H1 (cell line): ENCODE measurements at regions not wholly inside any gene's neighbourhood (a gene's known extent, or its start where the extent isn't known, plus 50 kb on each side); places are given as distances from the start of the nearest gene placed in this dataset.
"Not testable (repeated sequence)": the region's sequence is repeated elsewhere in the genome, so short reads cannot be mapped to it uniquely, and the experiment has no call there.

Experiments used
- CTCF ChIA-PET: fragments of 300-600 bp; sonication (Branson Sonifier 250); formaldehyde crosslinking; loops from one replicate; lab custom pipeline; 2021; ENCODE audit not compliant: partially characterized antibody; lab: Charles Lee
- POLR2A ChIA-PET: fragments of 300-600 bp; sonication (Branson Sonifier 250); formaldehyde crosslinking; loops from one replicate; lab custom pipeline; 2021; ENCODE audit warnings: inconsistent platforms; ENCODE audit not compliant: partially characterized antibody; lab: Charles Lee
- DNase-seq, 2 experiments: peaks; one replicate each; pipeline versions ENCODE4 v3.0.0 to v3.0.0-alpha.2; 2010 to 2022; ENCODE audit warnings: low spot score in 2 of 2, low read depth in 1 of 2, mixed read lengths in 1 of 2
- FAIRE-seq: peaks from 2 replicates; lab custom pipeline; 2011; peaks lifted over from hg19 to GRCh38; lab: Jason Lieb, UNC
- H2AFZ ChIP-seq: 2 replicates; pipeline ENCODE4 v1.8.1; 2012; ENCODE audit warnings: low read length, inconsistent platforms
- H2AK5ac ChIP-seq: 2 replicates; pipeline ENCODE4 v1.6.1; 2013; ENCODE audit warnings: low read depth, low read length
- H2BK120ac ChIP-seq: replicated peaks from 2 replicates; pipeline ENCODE3; 2013; ENCODE audit warnings: low read depth, low read length, inconsistent platforms
- H2BK12ac ChIP-seq: 2 replicates; pipeline ENCODE4 v1.6.1; 2013; ENCODE audit warnings: low read depth, low read length
- H2BK15ac ChIP-seq: 2 replicates; pipeline ENCODE4 v1.6.1; 2013; ENCODE audit warnings: low read length
- H2BK20ac ChIP-seq: 2 replicates; pipeline ENCODE4 v1.6.1; 2013; ENCODE audit warnings: low read length
- H2BK5ac ChIP-seq: 2 replicates; pipeline ENCODE4 v1.6.1; 2013; ENCODE audit warnings: low read depth, low read length
- H3K14ac ChIP-seq: 2 replicates; pipeline ENCODE4 v1.6.1; 2013; ENCODE audit warnings: inconsistent platforms; ENCODE audit not compliant: insufficient read length
- H3K18ac ChIP-seq: 2 replicates; pipeline ENCODE4 v1.6.1; 2013; ENCODE audit warnings: low read length; ENCODE audit errors: extremely low read depth
- H3K23ac ChIP-seq: 2 replicates; pipeline ENCODE4 v1.6.1; 2013; ENCODE audit warnings: inconsistent platforms; ENCODE audit not compliant: insufficient read length
- H3K23me2 ChIP-seq: 2 replicates; pipeline ENCODE4 v1.6.1; 2013; ENCODE audit warnings: low read depth, low read length
- H3K27ac ChIP-seq: 2 replicates; pipeline ENCODE4 v1.6.1; 2011; ENCODE audit warnings: low read depth, low read length, inconsistent platforms
- H3K27me3 ChIP-seq, 4 experiments: replicated peaks in 1 of 4; 1 replicate in 1 of 4; 2 replicates in 3 of 4; pipeline versions ENCODE4 v1.6.1 to v1.8.1; 2011 to 2013; ENCODE audit warnings: low read length in 3 of 4, mild to moderate bottlenecking in 3 of 4, inconsistent platforms in 2 of 4, mixed read lengths in 2 of 4, moderate library complexity in 1 of 4; ENCODE audit not compliant: control insufficient read depth in 3 of 4, insufficient read depth in 3 of 4; ENCODE audit errors: extremely low read depth in 1 of 4
- H3K36me3 ChIP-seq, 4 experiments: 2 replicates each; pipeline versions ENCODE4 v1.6.1 to v1.8.1; 2011 to 2013; ENCODE audit warnings: mild to moderate bottlenecking in 4 of 4, low read length in 3 of 4, moderate library complexity in 2 of 4, control low read depth in 1 of 4, inconsistent platforms in 1 of 4; ENCODE audit not compliant: insufficient read depth in 4 of 4, control insufficient read depth in 2 of 4
- H3K4ac ChIP-seq: replicated peaks from 2 replicates; pipeline ENCODE3; 2013; ENCODE audit warnings: low read length, low read depth, mixed read lengths, inconsistent platforms; ENCODE audit not compliant: insufficient read length
- H3K4me1 ChIP-seq, 4 experiments: replicated peaks in 1 of 4; 1 replicate in 1 of 4; 2 replicates in 3 of 4; pipeline versions ENCODE4 v1.6.1 to v1.8.1; 2011 to 2013; ENCODE audit warnings: low read length in 3 of 4, inconsistent platforms in 2 of 4, mixed read lengths in 1 of 4; ENCODE audit not compliant: insufficient read depth in 4 of 4, control insufficient read depth in 3 of 4
- H3K4me2 ChIP-seq, 2 experiments: 2 replicates each; pipeline versions ENCODE4 v1.6.1 to v1.8.1; 2011 to 2013; ENCODE audit warnings: low read depth in 2 of 2, low read length in 2 of 2, control low read depth in 1 of 2, inconsistent platforms in 1 of 2, mild to moderate bottlenecking in 1 of 2; ENCODE audit not compliant: insufficient read depth in 1 of 2
- H3K4me3 ChIP-seq, 4 experiments: fragments of 200-600, 300-600 bp in 1 of 4; sonication (generic), shearing (Covaris generic), sonication (Bioruptor Twin) in 1 of 4; 2 replicates each; pipeline versions ENCODE4 v1.5.1 to v1.8.1; 2011 to 2016; ENCODE audit warnings: low read length in 4 of 4, low read depth in 3 of 4, control low read depth in 2 of 4, inconsistent platforms in 2 of 4, mild to moderate bottlenecking in 2 of 4, mixed read lengths in 1 of 4, moderate library complexity in 1 of 4; ENCODE audit not compliant: insufficient read depth in 2 of 4; ENCODE audit errors: extremely low read depth in 1 of 4
- H3K56ac ChIP-seq: replicated peaks from 2 replicates; pipeline ENCODE3; 2013; ENCODE audit warnings: low read depth, mild to moderate bottlenecking, mixed read lengths, low read length, inconsistent platforms; ENCODE audit not compliant: insufficient read length
- H3K79me1 ChIP-seq: 2 replicates; pipeline ENCODE4 v1.6.1; 2013; ENCODE audit warnings: low read depth, low read length, control low read depth
- H3K79me2 ChIP-seq, 2 experiments: 2 replicates each; pipeline versions ENCODE4 v1.6.1 to v1.8.1; 2012 to 2013; ENCODE audit warnings: low read length in 2 of 2, mild to moderate bottlenecking in 2 of 2, inconsistent platforms in 1 of 2; ENCODE audit not compliant: insufficient read depth in 2 of 2, control insufficient read depth in 1 of 2
- H3K9ac ChIP-seq, 4 experiments: replicated peaks in 1 of 4; 1 replicate in 1 of 4; 2 replicates in 3 of 4; pipeline versions ENCODE4 v1.6.1 to v1.8.1; 2011 to 2013; ENCODE audit warnings: low read depth in 3 of 4, low read length in 3 of 4, control low read depth in 2 of 4, mild to moderate bottlenecking in 2 of 4, moderate library complexity in 2 of 4, inconsistent platforms in 1 of 4; ENCODE audit errors: extremely low read depth in 1 of 4
- H3K9me3 ChIP-seq, 2 experiments: 2 replicates each; pipeline versions ENCODE4 v1.6.1 to v1.8.1; 2012 to 2013; ENCODE audit warnings: mild to moderate bottlenecking in 2 of 2, moderate library complexity in 2 of 2, control low read depth in 1 of 2, inconsistent platforms in 1 of 2, low read depth in 1 of 2, low read length in 1 of 2, mixed read lengths in 1 of 2; ENCODE audit not compliant: insufficient read depth in 2 of 2
- H4K20me1 ChIP-seq, 2 experiments: replicated peaks in 1 of 2; 2 replicates each; pipeline versions ENCODE3 to v1.8.1; 2011 to 2013; ENCODE audit warnings: inconsistent platforms in 2 of 2, low read length in 2 of 2, mild to moderate bottlenecking in 1 of 2; ENCODE audit not compliant: insufficient read depth in 2 of 2, control insufficient read depth in 1 of 2
- H4K5ac ChIP-seq: 2 replicates; pipeline ENCODE4 v1.6.1; 2013; ENCODE audit warnings: low read length, low read depth, mixed read lengths, inconsistent platforms; ENCODE audit not compliant: insufficient read length
- H4K8ac ChIP-seq: 2 replicates; pipeline ENCODE4 v1.8.0; 2013; ENCODE audit warnings: mild to moderate bottlenecking, moderate library complexity, low read length, inconsistent platforms; ENCODE audit not compliant: insufficient read depth; ENCODE audit errors: extremely low read depth
- H4K91ac ChIP-seq: replicated peaks from 2 replicates; pipeline ENCODE3; 2013; ENCODE audit warnings: low read length, mixed read lengths, inconsistent platforms; ENCODE audit not compliant: insufficient read length
- WGBS, 2 experiments: shearing (Covaris generic) in 1 of 2; methylation state at CpG; one replicate each; pipeline versions ENCODE4 v1.1.6 to v1.1.7; 2013 to 2015; ENCODE audit warnings: low lambda C conversion rate in 2 of 2, mixed read lengths in 2 of 2, inconsistent platforms in 1 of 2, low coverage in 1 of 2, missing lambda C conversion rate in 1 of 2; ENCODE audit not compliant: insufficient replicate concordance in 2 of 2, insufficient coverage in 1 of 2, insufficient read length in 1 of 2; ENCODE audit errors: extremely low coverage in 1 of 2, missing lambda C conversion rate in 1 of 2; 5-methylcytosine and 5-hydroxymethylcytosine counted together

- H3K4me2 ChIP-seq, H2BK5ac ChIP-seq, H2BK120ac ChIP-seq, H3K9ac ChIP-seq, H3K36me3 ChIP-seq, DNase-seq, H3K23me2 ChIP-seq, H4K8ac ChIP-seq, H3K18ac ChIP-seq, H3K14ac ChIP-seq, H2AFZ ChIP-seq, H2BK20ac ChIP-seq, H4K91ac ChIP-seq, H3K4me3 ChIP-seq, H3K23ac ChIP-seq, H3K9me3 ChIP-seq, FAIRE-seq, H2AK5ac ChIP-seq, H2BK12ac ChIP-seq, H3K4me1 ChIP-seq, H4K20me1 ChIP-seq, H3K27ac ChIP-seq, H4K5ac ChIP-seq, H2BK15ac ChIP-seq, H3K27me3 ChIP-seq, H3K4ac ChIP-seq, POLR2A ChIA-PET, CTCF ChIA-PET, H3K79me2 ChIP-seq, H3K79me1 ChIP-seq, H3K56ac ChIP-seq: not testable (repeated sequence)
- WGBS, 2 experiments, result no CpG with 5 or more reads among the region's 1 CpG
Measured at GRCh38 chr1:120629832-120630455, 93.8 kb upstream of the NBPF26 start.
